ENCODE measurements at regions not wholly inside any gene's neighbourhood (a gene's known extent, or its start where the extent isn't known, plus 50 kb on each side); places are given as distances from the start of the nearest gene placed in this dataset.
A peak's percentile ranks its signal among the peaks of the same experiment; 100 is the strongest.
"Not testable (repeated sequence)": the region's sequence is repeated elsewhere in the genome, so short reads cannot be mapped to it uniquely, and the experiment has no call there.

GRCh38 chr15:67920524-67921240 is 80.8 kb upstream of the RNU6-1 start:
- no peak for DNase-seq

DNA sequence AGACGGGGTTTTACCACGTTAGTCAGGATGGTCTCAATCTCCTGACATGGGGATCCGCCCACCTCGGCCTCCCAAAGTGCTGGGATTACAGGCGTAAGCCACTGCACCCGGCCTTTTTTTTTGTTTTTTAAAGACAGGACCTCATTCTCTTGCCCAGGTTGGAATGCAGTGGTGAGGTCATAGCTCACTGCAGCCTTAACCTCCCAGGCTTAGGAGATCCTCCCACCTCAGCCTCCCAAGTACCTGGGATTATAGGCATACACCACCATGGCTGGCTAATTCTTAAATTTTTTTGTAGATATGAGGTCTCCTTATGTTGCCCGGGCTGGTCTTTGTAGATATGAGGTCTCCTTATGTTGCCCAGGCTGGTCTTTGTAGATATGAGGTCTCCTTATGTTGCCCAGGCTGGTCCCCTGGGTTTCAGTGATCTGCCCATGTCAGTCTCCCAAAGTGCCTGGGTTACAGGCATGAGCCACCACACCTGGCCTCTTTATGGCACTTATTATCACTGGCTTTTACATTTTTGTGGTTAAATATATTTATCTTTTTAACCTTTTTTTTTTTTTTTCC is 82.3 kb upstream of the RNU6-1 start:
- no peak for DNase-seq

- DNase-seq: peak; percentile 9
These were observed 83.4 kb upstream of the RNU6-1 start for GRCh38 chr15:67922971-67923945.

DNA sequence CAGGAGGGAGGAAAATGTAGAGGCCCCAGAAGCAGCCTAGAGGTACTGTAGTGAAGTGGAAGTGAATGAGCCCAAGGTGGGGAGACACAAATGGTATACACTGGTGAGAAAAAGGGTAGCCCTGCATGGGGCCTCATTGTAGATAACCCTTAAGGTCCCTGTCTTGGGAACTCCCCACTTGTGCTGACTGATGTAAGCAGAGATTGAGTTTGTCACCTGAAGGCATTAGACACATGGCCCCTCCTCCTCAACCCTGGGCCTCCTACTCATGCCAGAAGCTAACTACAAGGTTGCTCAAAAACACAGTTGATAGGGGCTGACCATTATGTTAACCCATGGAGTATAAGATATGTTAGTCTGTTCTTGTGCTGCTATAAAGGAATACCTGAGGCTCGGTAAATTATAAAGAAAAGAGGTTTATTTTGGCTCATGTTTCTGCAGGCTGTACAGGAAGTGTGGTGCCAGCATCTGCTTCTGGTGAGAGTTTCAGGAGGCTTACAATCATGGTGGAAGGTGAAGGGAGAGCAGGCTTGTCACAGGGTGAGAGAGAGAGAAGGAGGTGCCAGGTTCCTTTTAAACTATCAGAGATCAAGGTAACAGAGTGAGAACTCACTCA is 84.6 kb upstream of the RNU6-1 start:
- DNase-seq: no peak

GRCh38 chr15:67925182-67925581 is 85.3 kb upstream of the RNU6-1 start:
- no peak for DNase-seq

GRCh38 chr15:67927501-67928168 is 87.8 kb upstream of the RNU6-1 start:
- DNase-seq: no peak

DNA sequence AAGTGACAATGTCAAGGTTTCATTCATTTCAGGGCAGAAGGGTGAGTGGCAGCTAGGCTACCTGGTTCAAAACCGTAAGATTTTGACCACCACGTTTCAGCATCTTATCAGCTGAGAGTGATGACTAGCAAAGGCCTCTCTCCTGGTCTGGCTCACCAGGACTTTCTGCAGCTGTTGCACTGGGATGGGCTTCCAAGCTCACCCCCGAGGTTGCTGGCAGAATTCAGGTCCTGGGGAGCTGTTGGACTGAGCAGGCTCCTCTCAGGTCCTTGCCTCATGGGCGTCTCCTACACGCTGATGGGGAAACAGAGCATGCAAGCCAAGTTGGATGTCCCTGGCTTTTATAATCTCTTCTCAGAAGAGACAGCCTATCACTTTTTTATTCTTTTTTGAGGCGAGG is 88.8 kb upstream of the RNU6-1 start:
- DNase-seq: no peak

DNA sequence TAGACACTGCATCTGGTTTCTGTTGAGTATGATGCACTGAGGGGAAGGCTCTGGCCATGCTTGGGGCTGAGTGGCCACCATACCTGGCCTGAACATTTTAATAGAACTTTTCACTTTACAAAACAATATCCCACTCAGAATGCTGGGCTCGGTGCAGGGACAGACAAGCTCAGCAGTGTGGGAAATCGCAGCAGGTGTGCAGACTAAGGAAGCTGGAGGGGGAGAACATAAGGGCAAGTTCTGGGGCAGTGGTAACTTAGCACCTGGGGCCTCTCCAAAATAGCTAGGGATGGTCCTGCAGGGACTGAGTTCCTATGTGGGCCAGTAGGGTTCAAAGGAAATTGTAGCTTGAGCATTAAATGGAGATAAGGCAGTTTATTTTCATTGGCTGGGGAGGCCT is 90.9 kb upstream of the RNU6-1 start:
- DNase-seq: no peak

- DNase-seq: no peak
These were observed 92.0 kb upstream of the RNU6-1 start for GRCh38 chr15:67931861-67932260.

GRCh38 chr15:67934126-67934525 is 94.3 kb upstream of the RNU6-1 start:
- DNase-seq: not testable (repeated sequence)

- no peak for DNase-seq
These were observed 95.4 kb upstream of the RNU6-1 start for GRCh38 chr15:67935244-67935643.

DNA sequence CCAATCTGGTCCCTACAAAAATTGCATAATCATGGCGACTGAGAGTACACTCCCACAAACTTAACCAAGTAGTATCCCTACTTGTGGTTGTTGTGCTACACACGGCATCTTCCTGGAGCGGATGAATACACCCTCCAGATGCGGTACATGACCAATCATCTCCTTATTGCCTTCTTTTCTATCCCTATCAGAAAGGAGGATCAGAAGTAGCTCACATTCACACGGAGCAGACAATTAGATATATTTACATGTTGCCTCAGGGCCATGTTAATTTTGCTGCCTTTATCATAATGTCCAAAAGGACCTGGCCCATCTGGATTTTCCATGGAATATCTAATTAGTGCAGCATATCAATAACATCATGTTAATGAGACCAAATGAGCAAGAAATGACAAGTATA is 96.4 kb upstream of the RNU6-1 start:
- DNase-seq: no peak

DNA sequence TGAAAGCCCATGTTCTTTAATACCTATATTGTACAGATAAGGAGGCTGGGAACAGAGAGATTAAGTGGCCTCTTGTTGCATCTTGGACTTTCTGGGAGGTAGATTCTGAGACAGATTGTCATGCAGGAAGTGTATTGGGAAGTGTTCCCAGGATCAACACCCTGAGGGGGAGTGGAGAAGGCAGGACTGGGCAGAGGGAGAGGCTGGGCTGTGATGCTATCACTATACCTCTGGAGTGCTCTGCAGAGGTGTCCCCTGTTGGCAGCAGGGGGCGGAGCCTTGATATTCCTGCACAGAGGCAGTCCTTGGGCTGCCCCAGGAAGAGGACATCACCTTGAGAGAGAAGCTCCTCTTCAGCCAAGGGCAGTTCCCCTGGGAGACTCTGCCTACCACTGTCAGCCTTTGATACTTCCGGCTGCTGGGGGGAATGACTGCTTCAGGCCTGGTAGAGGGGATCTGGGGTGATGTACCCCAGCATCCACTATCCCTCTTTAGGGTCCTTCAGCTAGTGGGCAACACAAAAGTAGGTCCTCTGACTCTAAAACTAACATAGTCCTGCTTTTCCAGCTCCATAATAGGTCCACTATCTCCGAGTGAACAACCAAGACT is 97.4 kb upstream of the RNU6-1 start:
- no peak for DNase-seq

- not testable (repeated sequence) for DNase-seq
These were observed 99.3 kb upstream of the RNU6-1 start for GRCh38 chr15:67939179-67939578.

- not testable (repeated sequence) for DNase-seq
These were observed 99.9 kb upstream of the RNU6-1 start for GRCh38 chr15:67939588-67940323.

DNA sequence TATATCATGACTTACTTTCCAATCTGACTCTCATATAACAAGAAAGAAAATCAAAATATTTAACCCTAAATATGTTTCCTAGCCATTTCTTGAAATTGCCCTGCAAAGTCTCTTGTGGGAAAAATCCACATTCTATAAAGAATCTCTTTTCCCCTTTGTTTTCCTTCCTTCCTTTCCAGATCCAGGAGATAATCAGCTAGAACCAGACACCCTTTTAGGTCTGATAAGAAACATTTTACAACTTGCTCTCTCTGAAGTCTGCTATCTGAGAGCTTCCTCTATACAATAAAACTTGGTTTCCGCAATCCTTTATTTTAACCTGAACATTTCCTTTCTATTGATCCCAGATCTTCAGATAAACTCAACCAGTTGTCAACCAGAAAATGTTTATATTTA is 100.5 kb upstream of the RNU6-1 start:
- no peak for DNase-seq

DNA sequence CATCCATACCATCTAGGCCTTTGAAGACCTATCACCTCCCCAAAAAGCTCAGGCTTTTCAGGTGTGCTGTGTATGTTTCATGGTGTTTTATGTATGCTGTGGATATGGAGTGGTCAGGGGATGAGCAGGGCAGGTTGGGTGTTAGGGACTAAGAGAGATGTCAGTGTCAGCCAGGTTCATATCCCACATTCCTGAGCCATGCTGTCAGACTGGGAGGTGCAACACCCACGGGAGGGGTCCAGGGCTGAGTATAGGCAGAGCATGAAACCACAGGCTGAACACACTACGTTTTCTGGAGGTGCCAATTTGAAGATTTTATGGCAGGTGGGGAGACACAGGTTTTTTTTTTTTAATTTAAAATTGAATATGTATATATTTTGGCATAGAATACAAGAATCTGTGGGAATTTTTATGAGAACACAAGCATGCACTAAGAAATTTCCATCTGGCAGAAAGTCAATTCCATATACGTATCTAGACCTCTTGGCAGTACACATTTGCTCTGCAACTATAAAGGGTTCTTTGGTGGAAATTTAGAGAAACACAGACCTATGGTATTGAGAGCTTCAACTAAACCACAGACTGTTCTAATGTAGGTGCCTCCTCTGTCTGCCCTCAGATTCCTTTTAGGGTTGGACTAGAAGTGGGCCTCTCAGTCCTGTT is 101.9 kb upstream of the RNU6-1 start:
- no peak for DNase-seq

GRCh38 chr15:67943475-67943874 is 103.6 kb upstream of the RNU6-1 start:
- DNase-seq: no peak

GRCh38 chr15:67944010-67944641 is 104.3 kb upstream of the RNU6-1 start:
- DNase-seq: no peak

- DNase-seq: no peak
These were observed 105.3 kb upstream of the RNU6-1 start for GRCh38 chr15:67945131-67945530.

Measured in NCI-H2227 treated with DMSO at 0.1 percent for 48 hours (cell line).